GM23338 (cell line): ENCODE measurements at regions not wholly inside any gene's neighbourhood (a gene's known extent, or its start where the extent isn't known, plus 50 kb on each side); places are given as distances from the start of the nearest gene placed in this dataset.

ENCODE experiments used
- ATAC-seq: fragments of 200-7000 bp; cut with Tn5 transposase; 3 replicates; pipeline ENCODE4 v1.9.1; 2020
- DNase-seq: peaks from one replicate; pipeline ENCODE4 v3.0.0-alpha.2; 2015; ENCODE audit warnings: low spot score
- H2AFZ ChIP-seq: fragments of 200-600 bp; sonication (generic); 2 replicates; pipeline ENCODE4 v1.8.0; 2016; ENCODE audit warnings: antibody characterized with exemption, mild to moderate bottlenecking, moderate library complexity
- H3F3A ChIP-seq: fragments of 200-600 bp; sonication (generic); replicated peaks from 2 replicates; pipeline ENCODE4 v1.8.0; 2017; ENCODE audit warnings: antibody characterized with exemption, mixed run types, low read depth
- H3K27ac ChIP-seq: fragments of 200-600 bp; sonication (generic); 2 replicates; pipeline ENCODE4 v1.6.1; 2016; ENCODE audit warnings: low read depth
- H3K27me3 ChIP-seq: fragments of 200-600 bp; sonication (generic); 2 replicates; pipeline ENCODE4 v1.8.0; 2016; ENCODE audit warnings: mild to moderate bottlenecking, mixed run types, moderate library complexity; ENCODE audit not compliant: insufficient read depth
- H3K36me3 ChIP-seq: fragments of 200-600 bp; sonication (generic); 2 replicates; pipeline ENCODE4 v1.8.0; 2016; ENCODE audit warnings: mild to moderate bottlenecking; ENCODE audit not compliant: insufficient read depth
- H3K4me1 ChIP-seq: fragments of 200-600 bp; sonication (generic); 2 replicates; pipeline ENCODE4 v1.8.0; 2016; ENCODE audit warnings: mild to moderate bottlenecking, moderate library complexity; ENCODE audit not compliant: insufficient read depth
- H3K4me2 ChIP-seq: fragments of 200-600 bp; sonication (generic); 2 replicates; pipeline ENCODE4 v1.7.1; 2017; ENCODE audit warnings: mixed run types
- H3K4me3 ChIP-seq: fragments of 200-600 bp; sonication (generic); 2 replicates; pipeline ENCODE4 v1.6.1; 2016; ENCODE audit warnings: mixed run types
- H3K79me2 ChIP-seq: fragments of 200-600 bp; sonication (generic); replicated peaks from 2 replicates; pipeline ENCODE4 v1.8.0; 2017; ENCODE audit warnings: mild to moderate bottlenecking; ENCODE audit not compliant: insufficient read depth
- H3K9me2 ChIP-seq: fragments of 200-600 bp; sonication (generic); 2 replicates; pipeline ENCODE4 v1.8.0; 2017; ENCODE audit not compliant: insufficient read depth
- H4K20me1 ChIP-seq: fragments of 200-600 bp; sonication (generic); replicated peaks from 2 replicates; pipeline ENCODE4 v1.8.0; 2017; ENCODE audit warnings: mild to moderate bottlenecking; ENCODE audit not compliant: insufficient read depth
- H3K27ac Mint-ChIP-seq: 2 replicates; pipeline ENCODE4 v1.8.0; 2020; ENCODE audit warnings: inconsistent platforms, mild to moderate bottlenecking, moderate library complexity, mixed read lengths
- H3K27me3 Mint-ChIP-seq: 3 replicates; pipeline ENCODE4 v1.8.0; 2022; ENCODE audit warnings: low read depth, mild to moderate bottlenecking, moderate library complexity, mixed read lengths, inconsistent platforms; ENCODE audit not compliant: insufficient read depth, poor library complexity
- H3K36me3 Mint-ChIP-seq: 3 replicates; pipeline ENCODE4 v1.8.0; 2021; ENCODE audit warnings: low read depth, mild to moderate bottlenecking, inconsistent platforms, moderate library complexity, mixed read lengths
- H3K4me1 Mint-ChIP-seq: 3 replicates; pipeline ENCODE4 v1.8.0; 2020; ENCODE audit warnings: mild to moderate bottlenecking, inconsistent platforms, mixed read lengths
- H3K4me3 Mint-ChIP-seq: 3 replicates; pipeline ENCODE4 v1.8.0; 2021; ENCODE audit warnings: moderate library complexity, mild to moderate bottlenecking, inconsistent platforms, mixed read lengths
- H3K9me3 Mint-ChIP-seq: 3 replicates; pipeline ENCODE4 v1.8.0; 2020; ENCODE audit warnings: moderate library complexity, mild to moderate bottlenecking, inconsistent platforms, mixed read lengths
- EZH2phosphoT487 ChIP-seq: fragments of 200-600 bp; sonication (generic); IDR thresholded peaks from one replicate; pipeline ENCODE4 v1.8.1; 2018; ENCODE audit warnings: antibody characterized with exemption; ENCODE audit not compliant: unreplicated experiment
- JUNB ChIP-seq: IDR thresholded peaks from one replicate; pipeline ENCODE4 v1.6.1; 2016; ENCODE audit warnings: antibody characterized with exemption; ENCODE audit not compliant: unreplicated experiment
- STAT1 ChIP-seq: IDR thresholded peaks from one replicate; pipeline ENCODE4 v1.6.1; 2016; ENCODE audit warnings: antibody characterized with exemption; ENCODE audit not compliant: unreplicated experiment
- ZNF114 ChIP-seq: fragments of 250-450 bp; sonication (Bioruptor Pico); IDR thresholded peaks from 2 replicates; pipeline ENCODE4 v1.5.0; 2020; ENCODE audit warnings: mild to moderate bottlenecking, moderate library complexity
- ZNF331 ChIP-seq: fragments of 250-450 bp; sonication (Bioruptor Pico); IDR thresholded peaks from 2 replicates; pipeline ENCODE4 v1.5.0; 2020; ENCODE audit warnings: low read depth, mild to moderate bottlenecking, moderate library complexity
- TF ChIP-seq, protein P1 (sequence below): fragments of 250-450 bp; sonication (Bioruptor Pico); IDR thresholded peaks from 2 replicates; pipeline ENCODE4 v1.5.0; 2020; ENCODE audit warnings: mild to moderate bottlenecking, moderate library complexity
- TF ChIP-seq, protein P2 (sequence below): IDR thresholded peaks from one replicate; pipeline ENCODE4 v1.6.1; 2018; ENCODE audit warnings: antibody characterized with exemption; ENCODE audit not compliant: unreplicated experiment
- TF ChIP-seq, protein P3 (sequence below): IDR thresholded peaks from 2 replicates; pipeline ENCODE4 v1.6.1; 2016; ENCODE audit warnings: antibody characterized with exemption

DNA sequence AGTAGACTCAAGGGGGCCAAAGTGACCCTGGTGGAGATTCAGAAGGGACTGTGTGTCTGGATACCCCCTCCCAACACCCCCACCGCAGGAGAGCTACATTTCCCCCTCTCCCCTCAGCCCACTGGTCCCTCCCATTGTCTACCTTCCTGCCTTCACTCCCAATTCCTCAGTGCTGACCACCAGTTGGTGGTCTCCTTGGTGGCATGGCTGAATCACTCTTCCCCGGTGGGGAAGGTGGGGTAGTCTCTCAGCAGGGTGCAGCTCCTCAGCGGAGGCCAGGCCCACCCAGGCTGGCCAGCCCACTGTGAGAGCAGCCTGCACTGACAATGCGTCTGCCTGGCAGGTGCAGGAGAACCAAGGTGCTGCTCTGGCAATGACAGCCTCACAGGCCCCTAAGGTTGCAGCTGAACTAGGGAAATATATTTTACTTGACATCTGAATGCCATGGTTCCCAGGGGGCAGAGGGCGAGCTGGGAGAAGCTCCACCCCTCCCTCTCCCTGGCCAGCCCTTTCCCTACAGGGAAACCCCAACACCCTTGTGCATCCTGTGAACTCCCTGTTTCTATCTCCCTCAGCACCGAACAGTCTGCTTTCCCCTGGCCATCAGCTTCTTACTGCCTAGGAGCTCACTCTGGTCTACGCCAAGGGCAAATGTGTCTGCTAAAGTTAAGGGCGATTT lies 62.6 kb upstream of the PAX8 start (continued):
- TF ChIP-seq, protein P1, sequence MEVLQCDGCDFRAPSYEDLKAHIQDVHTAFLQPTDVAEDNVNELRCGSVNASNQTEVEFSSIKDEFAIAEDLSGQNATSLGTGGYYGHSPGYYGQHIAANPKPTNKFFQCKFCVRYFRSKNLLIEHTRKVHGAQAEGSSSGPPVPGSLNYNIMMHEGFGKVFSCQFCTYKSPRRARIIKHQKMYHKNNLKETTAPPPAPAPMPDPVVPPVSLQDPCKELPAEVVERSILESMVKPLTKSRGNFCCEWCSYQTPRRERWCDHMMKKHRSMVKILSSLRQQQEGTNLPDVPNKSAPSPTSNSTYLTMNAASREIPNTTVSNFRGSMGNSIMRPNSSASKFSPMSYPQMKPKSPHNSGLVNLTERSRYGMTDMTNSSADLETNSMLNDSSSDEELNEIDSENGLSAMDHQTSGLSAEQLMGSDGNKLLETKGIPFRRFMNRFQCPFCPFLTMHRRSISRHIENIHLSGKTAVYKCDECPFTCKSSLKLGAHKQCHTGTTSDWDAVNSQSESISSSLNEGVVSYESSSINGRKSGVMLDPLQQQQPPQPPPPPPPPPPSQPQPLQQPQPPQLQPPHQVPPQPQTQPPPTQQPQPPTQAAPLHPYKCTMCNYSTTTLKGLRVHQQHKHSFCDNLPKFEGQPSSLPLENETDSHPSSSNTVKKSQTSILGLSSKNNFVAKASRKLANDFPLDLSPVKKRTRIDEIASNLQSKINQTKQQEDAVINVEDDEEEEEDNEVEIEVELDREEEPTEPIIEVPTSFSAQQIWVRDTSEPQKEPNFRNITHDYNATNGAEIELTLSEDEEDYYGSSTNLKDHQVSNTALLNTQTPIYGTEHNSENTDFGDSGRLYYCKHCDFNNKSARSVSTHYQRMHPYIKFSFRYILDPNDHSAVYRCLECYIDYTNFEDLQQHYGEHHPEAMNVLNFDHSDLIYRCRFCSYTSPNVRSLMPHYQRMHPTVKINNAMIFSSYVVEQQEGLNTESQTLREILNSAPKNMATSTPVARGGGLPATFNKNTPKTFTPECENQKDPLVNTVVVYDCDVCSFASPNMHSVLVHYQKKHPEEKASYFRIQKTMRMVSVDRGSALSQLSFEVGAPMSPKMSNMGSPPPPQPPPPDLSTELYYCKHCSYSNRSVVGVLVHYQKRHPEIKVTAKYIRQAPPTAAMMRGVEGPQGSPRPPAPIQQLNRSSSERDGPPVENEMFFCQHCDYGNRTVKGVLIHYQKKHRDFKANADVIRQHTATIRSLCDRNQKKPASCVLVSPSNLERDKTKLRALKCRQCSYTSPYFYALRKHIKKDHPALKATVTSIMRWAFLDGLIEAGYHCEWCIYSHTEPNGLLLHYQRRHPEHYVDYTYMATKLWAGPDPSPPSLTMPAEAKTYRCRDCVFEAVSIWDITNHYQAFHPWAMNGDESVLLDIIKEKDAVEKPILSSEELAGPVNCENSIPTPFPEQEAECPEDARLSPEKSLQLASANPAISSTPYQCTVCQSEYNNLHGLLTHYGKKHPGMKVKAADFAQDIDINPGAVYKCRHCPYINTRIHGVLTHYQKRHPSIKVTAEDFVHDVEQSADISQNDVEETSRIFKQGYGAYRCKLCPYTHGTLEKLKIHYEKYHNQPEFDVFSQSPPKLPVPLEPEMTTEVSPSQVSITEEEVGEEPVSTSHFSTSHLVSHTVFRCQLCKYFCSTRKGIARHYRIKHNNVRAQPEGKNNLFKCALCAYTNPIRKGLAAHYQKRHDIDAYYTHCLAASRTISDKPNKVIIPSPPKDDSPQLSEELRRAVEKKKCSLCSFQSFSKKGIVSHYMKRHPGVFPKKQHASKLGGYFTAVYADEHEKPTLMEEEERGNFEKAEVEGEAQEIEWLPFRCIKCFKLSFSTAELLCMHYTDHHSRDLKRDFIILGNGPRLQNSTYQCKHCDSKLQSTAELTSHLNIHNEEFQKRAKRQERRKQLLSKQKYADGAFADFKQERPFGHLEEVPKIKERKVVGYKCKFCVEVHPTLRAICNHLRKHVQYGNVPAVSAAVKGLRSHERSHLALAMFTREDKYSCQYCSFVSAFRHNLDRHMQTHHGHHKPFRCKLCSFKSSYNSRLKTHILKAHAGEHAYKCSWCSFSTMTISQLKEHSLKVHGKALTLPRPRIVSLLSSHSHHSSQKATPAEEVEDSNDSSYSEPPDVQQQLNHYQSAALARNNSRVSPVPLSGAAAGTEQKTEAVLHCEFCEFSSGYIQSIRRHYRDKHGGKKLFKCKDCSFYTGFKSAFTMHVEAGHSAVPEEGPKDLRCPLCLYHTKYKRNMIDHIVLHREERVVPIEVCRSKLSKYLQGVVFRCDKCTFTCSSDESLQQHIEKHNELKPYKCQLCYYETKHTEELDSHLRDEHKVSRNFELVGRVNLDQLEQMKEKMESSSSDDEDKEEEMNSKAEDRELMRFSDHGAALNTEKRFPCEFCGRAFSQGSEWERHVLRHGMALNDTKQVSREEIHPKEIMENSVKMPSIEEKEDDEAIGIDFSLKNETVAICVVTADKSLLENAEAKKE (CRISPR knock-in tag) = no peak
- no peak for TF ChIP-seq EZH2phosphoT487
- TF ChIP-seq, protein P2, sequence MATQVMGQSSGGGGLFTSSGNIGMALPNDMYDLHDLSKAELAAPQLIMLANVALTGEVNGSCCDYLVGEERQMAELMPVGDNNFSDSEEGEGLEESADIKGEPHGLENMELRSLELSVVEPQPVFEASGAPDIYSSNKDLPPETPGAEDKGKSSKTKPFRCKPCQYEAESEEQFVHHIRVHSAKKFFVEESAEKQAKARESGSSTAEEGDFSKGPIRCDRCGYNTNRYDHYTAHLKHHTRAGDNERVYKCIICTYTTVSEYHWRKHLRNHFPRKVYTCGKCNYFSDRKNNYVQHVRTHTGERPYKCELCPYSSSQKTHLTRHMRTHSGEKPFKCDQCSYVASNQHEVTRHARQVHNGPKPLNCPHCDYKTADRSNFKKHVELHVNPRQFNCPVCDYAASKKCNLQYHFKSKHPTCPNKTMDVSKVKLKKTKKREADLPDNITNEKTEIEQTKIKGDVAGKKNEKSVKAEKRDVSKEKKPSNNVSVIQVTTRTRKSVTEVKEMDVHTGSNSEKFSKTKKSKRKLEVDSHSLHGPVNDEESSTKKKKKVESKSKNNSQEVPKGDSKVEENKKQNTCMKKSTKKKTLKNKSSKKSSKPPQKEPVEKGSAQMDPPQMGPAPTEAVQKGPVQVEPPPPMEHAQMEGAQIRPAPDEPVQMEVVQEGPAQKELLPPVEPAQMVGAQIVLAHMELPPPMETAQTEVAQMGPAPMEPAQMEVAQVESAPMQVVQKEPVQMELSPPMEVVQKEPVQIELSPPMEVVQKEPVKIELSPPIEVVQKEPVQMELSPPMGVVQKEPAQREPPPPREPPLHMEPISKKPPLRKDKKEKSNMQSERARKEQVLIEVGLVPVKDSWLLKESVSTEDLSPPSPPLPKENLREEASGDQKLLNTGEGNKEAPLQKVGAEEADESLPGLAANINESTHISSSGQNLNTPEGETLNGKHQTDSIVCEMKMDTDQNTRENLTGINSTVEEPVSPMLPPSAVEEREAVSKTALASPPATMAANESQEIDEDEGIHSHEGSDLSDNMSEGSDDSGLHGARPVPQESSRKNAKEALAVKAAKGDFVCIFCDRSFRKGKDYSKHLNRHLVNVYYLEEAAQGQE = no peak

DNA sequence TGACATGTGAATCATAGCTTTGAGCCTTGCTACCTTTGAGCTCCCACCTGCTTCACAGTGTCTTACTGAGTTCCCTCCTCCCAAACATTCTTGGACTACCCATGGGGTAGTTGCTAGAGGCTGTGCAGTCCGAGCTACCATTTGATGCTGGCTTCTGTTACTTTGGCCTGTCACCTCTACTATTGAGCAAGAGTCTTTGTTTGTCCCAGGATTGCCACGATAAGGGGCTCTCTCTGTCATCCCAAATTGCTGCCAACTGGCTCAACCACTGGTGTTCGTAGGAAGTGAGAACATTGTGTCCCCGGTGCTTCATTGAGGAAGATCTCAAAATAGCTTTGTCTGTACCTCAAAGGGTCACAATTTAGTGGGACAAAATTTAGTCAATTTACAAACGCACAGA lies 59.1 kb upstream of the PAX8 start:
- H3K4me3 ChIP-seq = no peak overlapping the region
- no peak for ATAC-seq
- H3K9me2 ChIP-seq = no peaks in the 10 kb centered on the region
- TF ChIP-seq ZNF331 (CRISPR knock-in tag) = no peak
- no peak for TF ChIP-seq JUNB
- TF ChIP-seq ZNF114 (CRISPR knock-in tag) = no peak
- TF ChIP-seq, protein P2 = no peak
- TF ChIP-seq STAT1 = no peak
- TF ChIP-seq, protein P3, sequence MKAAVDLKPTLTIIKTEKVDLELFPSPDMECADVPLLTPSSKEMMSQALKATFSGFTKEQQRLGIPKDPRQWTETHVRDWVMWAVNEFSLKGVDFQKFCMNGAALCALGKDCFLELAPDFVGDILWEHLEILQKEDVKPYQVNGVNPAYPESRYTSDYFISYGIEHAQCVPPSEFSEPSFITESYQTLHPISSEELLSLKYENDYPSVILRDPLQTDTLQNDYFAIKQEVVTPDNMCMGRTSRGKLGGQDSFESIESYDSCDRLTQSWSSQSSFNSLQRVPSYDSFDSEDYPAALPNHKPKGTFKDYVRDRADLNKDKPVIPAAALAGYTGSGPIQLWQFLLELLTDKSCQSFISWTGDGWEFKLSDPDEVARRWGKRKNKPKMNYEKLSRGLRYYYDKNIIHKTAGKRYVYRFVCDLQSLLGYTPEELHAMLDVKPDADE = no peak

More for the DNA sequence above, 59.1 kb upstream of the PAX8 start:
- no peaks in the 10 kb centered on the region for H3K27me3 ChIP-seq
- no peaks in the 10 kb centered on the region for H3K79me2 ChIP-seq
- no peak overlapping the region for H2AFZ ChIP-seq
- H3K9me3 Mint-ChIP-seq = no peaks in the 10 kb centered on the region
- H3K27ac ChIP-seq = no peak overlapping the region
- H3K4me1 ChIP-seq = no peaks in the 10 kb centered on the region
- H3K4me1 Mint-ChIP-seq = no peaks in the 10 kb centered on the region; the same call in 2 of the 3 replicates
- H3K4me2 ChIP-seq = no peak overlapping the region
- DNase-seq = no peak
- no peak overlapping the region for H3K4me3 Mint-ChIP-seq
- no peaks in the 10 kb centered on the region for H3K36me3 Mint-ChIP-seq
- H3F3A ChIP-seq = no peaks in the 10 kb centered on the region
- no peaks in the 10 kb centered on the region for H3K27me3 Mint-ChIP-seq
- H4K20me1 ChIP-seq = no peaks in the 10 kb centered on the region
- H3K27ac Mint-ChIP-seq = no peak overlapping the region
- H3K36me3 ChIP-seq = no peaks in the 10 kb centered on the region
